ENCODE measurements at regions not wholly inside any gene's neighbourhood (a gene's known extent, or its start where the extent isn't known, plus 50 kb on each side); places are given as distances from the start of the nearest gene placed in this dataset.

DNA sequence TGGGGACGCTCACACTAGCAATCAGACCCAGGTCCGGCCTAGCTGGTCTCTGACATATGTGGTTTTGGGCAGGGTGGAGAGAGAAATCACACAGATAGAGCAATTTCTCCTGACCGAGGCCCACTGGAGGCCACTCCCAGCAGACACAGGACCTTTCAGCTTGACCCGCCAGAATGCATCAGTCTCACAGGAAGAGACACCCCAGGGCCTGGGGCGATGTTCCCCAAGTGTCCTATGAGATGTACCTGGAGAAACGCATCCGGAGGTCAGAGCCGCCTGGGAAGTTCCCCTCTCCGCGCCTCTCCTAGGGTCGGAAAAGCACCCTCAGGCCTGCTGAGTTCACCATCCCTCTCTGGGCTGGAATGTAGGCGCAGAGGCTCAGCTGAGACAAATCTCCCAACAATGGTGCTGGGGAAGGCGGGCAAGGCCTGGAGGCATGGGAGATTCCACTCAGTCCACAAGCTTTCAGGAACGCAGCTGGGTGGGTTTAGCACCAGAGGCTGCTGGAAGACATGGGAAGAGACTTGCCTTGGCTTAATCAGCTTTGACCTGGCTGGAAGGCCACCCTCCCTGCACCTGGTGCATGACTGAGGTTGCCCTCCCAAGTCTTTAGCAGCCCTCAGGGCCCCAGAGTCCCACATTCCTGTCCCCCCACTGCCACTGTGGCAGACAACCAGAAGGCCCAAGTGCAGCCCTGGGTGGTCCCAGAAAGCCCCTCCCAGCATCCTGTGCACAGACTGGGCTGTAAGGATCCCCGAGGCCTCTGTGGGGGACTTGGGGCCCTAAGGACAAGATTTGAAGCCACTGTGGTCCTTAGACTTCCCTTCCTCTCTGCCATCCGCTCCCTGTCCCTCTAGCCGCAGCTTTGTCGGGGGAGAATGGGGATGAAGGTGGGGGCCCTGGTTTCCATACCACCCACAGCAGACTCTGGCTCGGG, 57.5 kb downstream of the RTL6 start (continued):
- TF ChIP-seq, protein P1, sequence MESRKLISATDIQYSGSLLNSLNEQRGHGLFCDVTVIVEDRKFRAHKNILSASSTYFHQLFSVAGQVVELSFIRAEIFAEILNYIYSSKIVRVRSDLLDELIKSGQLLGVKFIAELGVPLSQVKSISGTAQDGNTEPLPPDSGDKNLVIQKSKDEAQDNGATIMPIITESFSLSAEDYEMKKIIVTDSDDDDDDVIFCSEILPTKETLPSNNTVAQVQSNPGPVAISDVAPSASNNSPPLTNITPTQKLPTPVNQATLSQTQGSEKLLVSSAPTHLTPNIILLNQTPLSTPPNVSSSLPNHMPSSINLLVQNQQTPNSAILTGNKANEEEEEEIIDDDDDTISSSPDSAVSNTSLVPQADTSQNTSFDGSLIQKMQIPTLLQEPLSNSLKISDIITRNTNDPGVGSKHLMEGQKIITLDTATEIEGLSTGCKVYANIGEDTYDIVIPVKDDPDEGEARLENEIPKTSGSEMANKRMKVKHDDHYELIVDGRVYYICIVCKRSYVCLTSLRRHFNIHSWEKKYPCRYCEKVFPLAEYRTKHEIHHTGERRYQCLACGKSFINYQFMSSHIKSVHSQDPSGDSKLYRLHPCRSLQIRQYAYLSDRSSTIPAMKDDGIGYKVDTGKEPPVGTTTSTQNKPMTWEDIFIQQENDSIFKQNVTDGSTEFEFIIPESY (IDR thresholded peaks at IDR 0.05; ENCODE audit: borderline replicate concordance, low read depth) = no peak
- TF ChIP-seq GATA2 (CRISPR knock-in tag; IDR thresholded peaks at IDR 0.05) (no peak), EZH2phosphoT487 (IDR thresholded peaks at IDR 0.05; ENCODE audit: borderline replicate concordance, low read depth) (no peak)

DNA sequence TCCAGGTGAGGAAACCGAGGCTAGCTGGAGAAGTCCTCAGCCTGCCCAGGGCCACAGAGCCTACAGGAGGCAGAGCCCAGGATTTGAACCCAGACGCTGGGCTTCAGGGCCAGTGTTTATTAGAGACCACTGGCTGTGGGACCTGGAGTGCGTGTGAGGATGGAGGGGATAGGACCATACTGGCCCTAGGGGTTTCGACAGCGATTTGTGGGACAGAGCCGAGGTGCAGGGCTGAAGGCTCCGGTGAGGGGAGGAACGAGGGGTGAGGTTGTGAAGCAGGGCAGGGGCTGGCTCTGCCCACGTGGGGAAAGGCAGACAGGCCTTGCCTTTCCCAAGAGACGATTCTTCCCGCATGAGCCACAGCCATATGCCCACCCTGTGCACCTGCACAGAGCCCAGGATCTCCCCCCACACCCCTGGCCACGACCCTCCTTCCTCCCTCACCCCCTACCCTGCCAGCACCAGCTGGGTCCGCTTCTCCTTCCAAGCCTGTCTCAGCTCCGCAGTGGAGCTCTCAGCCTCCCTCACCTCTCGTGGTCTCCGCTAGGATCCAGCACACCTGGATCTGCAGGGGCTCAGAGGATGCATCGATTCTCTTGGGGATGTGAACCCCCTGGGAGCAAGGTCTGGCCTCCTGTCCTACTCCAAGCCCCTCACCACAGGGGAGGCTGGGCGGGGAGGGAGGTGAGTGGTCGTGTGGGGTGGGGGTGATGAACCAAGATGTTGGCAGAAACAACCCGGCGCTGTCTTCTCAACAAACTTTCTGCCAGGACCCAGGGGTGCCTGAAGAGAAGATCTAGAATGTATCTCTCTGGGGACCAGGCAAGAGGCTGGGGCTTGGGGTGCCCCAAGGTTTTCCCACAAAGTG, 58.4 kb downstream of the RTL6 start:
- Histone ChIP-seq H3K4me2 (no peak overlapping the region), H3K9ac (no peak overlapping the region), H3K27ac (ENCODE audit: low read depth in 2 of 2, low read length in 1 of 2) (no peak overlapping the region), H3F3A (replicated peaks; ENCODE audit: insufficient read depth) (no peaks in the 10 kb centered on the region), H3K9me3 (no peaks in the 10 kb centered on the region), H3K36me3 (replicated peaks in 1 of 2; ENCODE audit: control insufficient read depth in 1 of 2, insufficient read depth in 2 of 2, low read length in 1 of 2) (no peaks in the 10 kb centered on the region), H3K4me3 (ENCODE audit: low read depth in 2 of 2, low read length in 1 of 2) (no peak overlapping the region), H3K4me1 (ENCODE audit: control insufficient read depth in 1 of 2, insufficient read depth in 2 of 2, low read depth in 1 of 2, low read length in 1 of 2) (no peaks in the 10 kb centered on the region), H2AFZ (ENCODE audit: low read depth) (no peak overlapping the region), H4K20me1 (ENCODE audit: insufficient read depth) (no peaks in the 10 kb centered on the region), H3K9me2 (no peaks in the 10 kb centered on the region), H3K79me2 (ENCODE audit: insufficient read depth) (no peaks in the 10 kb centered on the region), H3K27me3 (ENCODE audit: insufficient read depth) (no peaks in the 10 kb centered on the region)
- WGBS (ENCODE audit: low lambda C conversion rate) = 74% methylated on average over 20 of the region's 21 CpGs
- ChIA-PET CTCF (no interaction called here), POLR2A (no interaction called here)
- TF ChIP-seq NRF1 (IDR thresholded peaks at IDR 0.05; ENCODE audit: low read depth, low read length) (no peak), SMC3 (IDR thresholded peaks at IDR 0.05; ENCODE audit: low read depth, low read length) (no peak)
- DNase-seq = no peak

DNA sequence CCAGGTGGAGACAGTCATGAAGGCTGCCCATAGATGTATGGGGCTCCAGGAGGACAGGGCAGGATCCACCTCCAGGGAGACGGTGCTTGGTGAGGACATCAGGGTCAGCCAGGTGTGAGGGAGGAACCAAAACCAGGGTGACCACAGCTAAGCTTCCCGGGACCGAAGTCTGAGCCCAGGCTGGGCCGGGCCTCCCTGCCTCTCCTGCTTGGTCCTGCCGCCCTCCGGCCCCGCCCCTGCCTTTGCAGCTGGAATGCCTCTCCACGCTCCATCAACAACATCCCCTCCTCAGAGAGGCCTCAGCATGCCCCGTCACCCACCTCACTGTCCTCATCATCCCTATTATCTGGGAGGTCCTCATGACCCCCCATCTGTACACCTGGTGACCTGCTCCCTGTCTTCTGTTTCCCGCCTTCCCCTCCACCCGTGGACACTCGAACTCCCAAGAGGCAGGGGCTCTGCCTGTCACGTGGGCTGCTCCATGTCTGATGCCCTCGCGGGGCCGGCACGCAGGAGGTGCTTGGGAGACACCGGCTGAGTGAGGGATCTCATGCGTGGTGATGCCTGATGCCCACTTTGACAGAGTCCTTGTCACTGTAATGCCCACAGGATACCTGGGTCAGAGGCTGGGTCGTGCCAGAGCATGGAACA, 59.4 kb downstream of the RTL6 start:
- Histone ChIP-seq H3K4me1 (ENCODE audit: control insufficient read depth in 1 of 2, insufficient read depth in 2 of 2, low read depth in 1 of 2, low read length in 1 of 2) (no peaks in the 10 kb centered on the region), H3K4me2 (no peak overlapping the region), H3K9ac (no peak overlapping the region), H2AFZ (ENCODE audit: low read depth) (no peak overlapping the region), H3K27ac (ENCODE audit: low read depth in 2 of 2, low read length in 1 of 2) (no peak overlapping the region), H3K4me3 (ENCODE audit: low read depth in 2 of 2, low read length in 1 of 2) (no peak overlapping the region), H3K9me2 (no peaks in the 10 kb centered on the region), H3F3A (replicated peaks; ENCODE audit: insufficient read depth) (no peaks in the 10 kb centered on the region), H3K27me3 (ENCODE audit: insufficient read depth) (no peaks in the 10 kb centered on the region), H3K79me2 (ENCODE audit: insufficient read depth) (no peaks in the 10 kb centered on the region), H3K36me3 (replicated peaks in 1 of 2; ENCODE audit: control insufficient read depth in 1 of 2, insufficient read depth in 2 of 2, low read length in 1 of 2) (no peaks in the 10 kb centered on the region), H4K20me1 (ENCODE audit: insufficient read depth) (no peaks in the 10 kb centered on the region), H3K9me3 (no peaks in the 10 kb centered on the region)
- CTCF ChIA-PET = interaction anchor here (1.0 kb wide), 1 partner anchor 12 kb away, joined by 5 read pairs; no protein-coding TSS in a partner anchor
- WGBS (ENCODE audit: low lambda C conversion rate) = 91% methylated on average over 11 of the region's 20 CpGs
- DNase-seq = no peak
- POLR2A ChIA-PET = no interaction called here
- TF ChIP-seq, protein P2, sequence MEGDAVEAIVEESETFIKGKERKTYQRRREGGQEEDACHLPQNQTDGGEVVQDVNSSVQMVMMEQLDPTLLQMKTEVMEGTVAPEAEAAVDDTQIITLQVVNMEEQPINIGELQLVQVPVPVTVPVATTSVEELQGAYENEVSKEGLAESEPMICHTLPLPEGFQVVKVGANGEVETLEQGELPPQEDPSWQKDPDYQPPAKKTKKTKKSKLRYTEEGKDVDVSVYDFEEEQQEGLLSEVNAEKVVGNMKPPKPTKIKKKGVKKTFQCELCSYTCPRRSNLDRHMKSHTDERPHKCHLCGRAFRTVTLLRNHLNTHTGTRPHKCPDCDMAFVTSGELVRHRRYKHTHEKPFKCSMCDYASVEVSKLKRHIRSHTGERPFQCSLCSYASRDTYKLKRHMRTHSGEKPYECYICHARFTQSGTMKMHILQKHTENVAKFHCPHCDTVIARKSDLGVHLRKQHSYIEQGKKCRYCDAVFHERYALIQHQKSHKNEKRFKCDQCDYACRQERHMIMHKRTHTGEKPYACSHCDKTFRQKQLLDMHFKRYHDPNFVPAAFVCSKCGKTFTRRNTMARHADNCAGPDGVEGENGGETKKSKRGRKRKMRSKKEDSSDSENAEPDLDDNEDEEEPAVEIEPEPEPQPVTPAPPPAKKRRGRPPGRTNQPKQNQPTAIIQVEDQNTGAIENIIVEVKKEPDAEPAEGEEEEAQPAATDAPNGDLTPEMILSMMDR (IDR thresholded peaks at IDR 0.05) = no peak
- TF ChIP-seq FOSL2 (IDR thresholded peaks at IDR 0.05; ENCODE audit: borderline replicate concordance, low read depth) = no peak
- TF ChIP-seq SMC3 (IDR thresholded peaks at IDR 0.05; ENCODE audit: low read depth, low read length) = no peak
- no peak for TF ChIP-seq MXI1 (IDR thresholded peaks at IDR 0.05; ENCODE audit: low read depth, low read length)
- TF ChIP-seq, protein P3, sequence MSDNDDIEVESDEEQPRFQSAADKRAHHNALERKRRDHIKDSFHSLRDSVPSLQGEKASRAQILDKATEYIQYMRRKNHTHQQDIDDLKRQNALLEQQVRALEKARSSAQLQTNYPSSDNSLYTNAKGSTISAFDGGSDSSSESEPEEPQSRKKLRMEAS (IDR thresholded peaks at IDR 0.05; ENCODE audit: low read depth) = no peak
- TF ChIP-seq NFIC (IDR thresholded peaks at IDR 0.05; ENCODE audit: borderline replicate concordance) = no peak
- TF ChIP-seq, protein P4, sequence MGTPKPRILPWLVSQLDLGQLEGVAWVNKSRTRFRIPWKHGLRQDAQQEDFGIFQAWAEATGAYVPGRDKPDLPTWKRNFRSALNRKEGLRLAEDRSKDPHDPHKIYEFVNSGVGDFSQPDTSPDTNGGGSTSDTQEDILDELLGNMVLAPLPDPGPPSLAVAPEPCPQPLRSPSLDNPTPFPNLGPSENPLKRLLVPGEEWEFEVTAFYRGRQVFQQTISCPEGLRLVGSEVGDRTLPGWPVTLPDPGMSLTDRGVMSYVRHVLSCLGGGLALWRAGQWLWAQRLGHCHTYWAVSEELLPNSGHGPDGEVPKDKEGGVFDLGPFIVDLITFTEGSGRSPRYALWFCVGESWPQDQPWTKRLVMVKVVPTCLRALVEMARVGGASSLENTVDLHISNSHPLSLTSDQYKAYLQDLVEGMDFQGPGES (IDR thresholded peaks at IDR 0.05; ENCODE audit: low read depth, low read length) = no peak
- no peak for TF ChIP-seq TCF12 (IDR thresholded peaks at IDR 0.05)
- no peak for TF ChIP-seq GABPA (IDR thresholded peaks at IDR 0.05; ENCODE audit: low read depth)
- no peak for TF ChIP-seq FOXJ3 (CRISPR knock-in tag; IDR thresholded peaks at IDR 0.05)
- TF ChIP-seq FOXM1 (IDR thresholded peaks at IDR 0.05; ENCODE audit: low read depth) = no peak
- TF ChIP-seq POLR2AphosphoS5 (IDR thresholded peaks at IDR 0.05; ENCODE audit: low read depth, low read length) = no peak

All from SK-N-SH (cell line).